ENCODE measurements at regions not wholly inside any gene's neighbourhood (a gene's known extent, or its start where the extent isn't known, plus 50 kb on each side); places are given as distances from the start of the nearest gene placed in this dataset.
A peak's percentile ranks its signal among the peaks of the same experiment; 100 is the strongest.
"Not testable (repeated sequence)": the region's sequence is repeated elsewhere in the genome, so short reads cannot be mapped to it uniquely, and the experiment has no call there.

- DNase-seq (ENCODE audit: extremely low read depth, low read depth, low spot score), result no peak
Measured at GRCh38 chr17:51347851-51348584, 87.7 kb downstream of the UTP18 start.

GRCh38 chr17:51351080-51351479 lies 90.7 kb downstream of the UTP18 start:
- no peak for DNase-seq (ENCODE audit: extremely low read depth, low read depth, low spot score)

GRCh38 chr17:51351890-51352289 lies 91.5 kb downstream of the UTP18 start:
- no peak for DNase-seq (ENCODE audit: extremely low read depth, low read depth, low spot score)

- DNase-seq (ENCODE audit: extremely low read depth, low read depth, low spot score), result no peak
Measured at GRCh38 chr17:51352798-51353197, 92.5 kb downstream of the UTP18 start.

GRCh38 chr17:51353296-51353695 lies 93.0 kb downstream of the UTP18 start:
- no peak for DNase-seq (ENCODE audit: extremely low read depth, low read depth, low spot score)

- DNase-seq (ENCODE audit: extremely low read depth, low read depth, low spot score), result no peak
Measured at GRCh38 chr17:51354936-51355335, 94.6 kb downstream of the UTP18 start.

- no peak for DNase-seq (ENCODE audit: extremely low read depth, low read depth, low spot score)
Measured at GRCh38 chr17:51355441-51356410, 95.4 kb downstream of the UTP18 start.

- no peak for DNase-seq (ENCODE audit: extremely low read depth, low read depth, low spot score)
Measured at GRCh38 chr17:51359055-51359454, 98.7 kb downstream of the UTP18 start.

- DNase-seq (ENCODE audit: extremely low read depth, low read depth, low spot score), result no peak
Measured at GRCh38 chr17:51362811-51363585, 102.7 kb downstream of the UTP18 start.

GRCh38 chr17:51365090-51365489 lies 104.7 kb downstream of the UTP18 start:
- DNase-seq (ENCODE audit: extremely low read depth, low read depth, low spot score), result no peak

GRCh38 chr17:51366866-51367265 lies 106.5 kb downstream of the UTP18 start:
- DNase-seq (ENCODE audit: extremely low read depth, low read depth, low spot score), result no peak

GRCh38 chr17:51367836-51368235 lies 107.5 kb downstream of the UTP18 start:
- DNase-seq (ENCODE audit: extremely low read depth, low read depth, low spot score), result not testable (repeated sequence)

- peak; percentile 34 for DNase-seq (ENCODE audit: extremely low read depth, low read depth, low spot score)
Measured at GRCh38 chr17:51371732-51372151, 111.4 kb downstream of the UTP18 start.

- DNase-seq (ENCODE audit: extremely low read depth, low read depth, low spot score), result peak; percentile 48
Measured at GRCh38 chr17:51372345-51373004, 112.1 kb downstream of the UTP18 start.

- no peak for DNase-seq (ENCODE audit: extremely low read depth, low read depth, low spot score)
Measured at GRCh38 chr17:51373489-51374152, 113.3 kb downstream of the UTP18 start.

- no peak for DNase-seq (ENCODE audit: extremely low read depth, low read depth, low spot score)
Measured at GRCh38 chr17:51374209-51374608, 113.9 kb downstream of the UTP18 start.

- no peak for DNase-seq (ENCODE audit: extremely low read depth, low read depth, low spot score)
Measured at GRCh38 chr17:51375771-51376170, 115.4 kb downstream of the UTP18 start.

- DNase-seq (ENCODE audit: extremely low read depth, low read depth, low spot score), result no peak
Measured at GRCh38 chr17:51376739-51377138, 116.4 kb downstream of the UTP18 start.

- DNase-seq (ENCODE audit: extremely low read depth, low read depth, low spot score), result no peak
Measured at GRCh38 chr17:51381262-51381661, 120.9 kb downstream of the UTP18 start.

- DNase-seq (ENCODE audit: extremely low read depth, low read depth, low spot score), result no peak
Measured at GRCh38 chr17:51385208-51385607, 124.9 kb downstream of the UTP18 start.

Measured in glomerular endothelial cell (primary cell).